ENCODE measurements at regions not wholly inside any gene's neighbourhood (a gene's known extent, or its start where the extent isn't known, plus 50 kb on each side); places are given as distances from the start of the nearest gene placed in this dataset.

DNA sequence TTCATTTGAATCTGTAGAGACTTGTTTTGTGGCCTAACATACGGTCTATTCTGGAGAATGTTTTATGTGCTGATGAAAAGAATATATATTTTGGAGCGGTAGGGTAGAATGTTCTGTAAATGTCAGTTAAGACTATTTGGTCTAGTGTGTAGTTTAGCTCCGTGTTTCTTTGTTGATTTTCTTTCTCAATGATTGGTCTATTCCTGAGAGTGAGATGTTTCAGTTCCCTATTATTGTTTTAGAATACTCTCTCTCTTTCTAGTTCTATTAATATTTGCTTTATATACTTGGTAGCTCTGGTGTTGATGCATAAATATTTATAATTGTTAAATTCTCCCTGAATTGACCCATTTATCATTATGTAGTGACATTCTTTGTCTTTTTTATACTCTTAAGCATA is 236.5 kb downstream of the GLUD2 start:
- TF ChIP-seq EP300 (IDR thresholded peaks at IDR 0.05) = no peak
- TF ChIP-seq CTCF (IDR thresholded peaks at IDR 0.05) = no peak
- TF ChIP-seq POLR2AphosphoS5 (IDR thresholded peaks at IDR 0.05) = no peak
